GM12872 (cell line): ENCODE measurements at regions not wholly inside any gene's neighbourhood (a gene's known extent, or its start where the extent isn't known, plus 50 kb on each side); places are given as distances from the start of the nearest gene placed in this dataset.

Experiments used
- CTCF ChIP-seq: IDR thresholded peaks from 3 replicates; pipeline ENCODE4 v1.5.1; 2011; ENCODE audit warnings: low read depth, mild to moderate bottlenecking, low read length, moderate library complexity; ENCODE audit not compliant: insufficient read depth

DNA sequence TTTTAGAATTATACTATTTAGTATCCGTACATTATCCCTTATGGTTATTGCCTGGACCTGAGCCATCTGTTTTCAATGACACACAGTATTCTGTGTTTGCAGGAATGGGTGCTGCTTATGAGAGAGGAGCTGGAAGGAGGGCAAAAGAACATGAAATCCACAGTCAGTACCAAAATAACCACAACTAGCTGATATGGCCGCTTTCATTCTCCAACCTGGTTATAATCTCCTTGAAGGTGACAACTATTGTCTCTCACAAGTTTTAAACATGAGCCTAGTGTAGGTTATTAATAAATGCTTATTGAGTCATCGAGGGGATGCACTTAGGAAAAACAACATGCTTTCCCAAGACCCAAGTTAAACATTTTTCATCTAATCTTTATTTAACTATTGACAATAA is 356.6 kb downstream of the BMP2 start:
- TF ChIP-seq CTCF, result no peak

DNA sequence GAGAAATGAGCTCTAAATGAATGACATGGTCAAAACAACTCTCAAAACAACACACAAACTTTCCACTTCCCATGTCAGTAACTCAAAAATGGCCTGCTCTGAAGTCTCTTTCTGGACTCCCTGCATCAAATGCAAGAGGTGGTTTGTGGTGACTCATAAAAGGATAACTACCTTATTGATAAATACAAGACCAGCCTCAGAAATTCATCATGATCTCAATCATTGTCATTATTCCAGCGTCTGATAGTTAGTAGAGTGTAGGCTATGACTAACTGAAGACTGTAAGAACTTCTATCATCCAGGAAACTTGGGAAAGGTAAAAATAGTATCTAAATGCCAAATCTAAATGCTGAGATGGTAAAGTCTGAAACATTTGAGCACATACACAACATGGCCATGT is 369.4 kb downstream of the BMP2 start:
- TF ChIP-seq CTCF, result no peak

- peak; percentile 11; the same call in 1 of the 3 replicates for TF ChIP-seq CTCF
Measured at GRCh38 chr20:7137395-7138151, 370.1 kb downstream of the BMP2 start.

DNA sequence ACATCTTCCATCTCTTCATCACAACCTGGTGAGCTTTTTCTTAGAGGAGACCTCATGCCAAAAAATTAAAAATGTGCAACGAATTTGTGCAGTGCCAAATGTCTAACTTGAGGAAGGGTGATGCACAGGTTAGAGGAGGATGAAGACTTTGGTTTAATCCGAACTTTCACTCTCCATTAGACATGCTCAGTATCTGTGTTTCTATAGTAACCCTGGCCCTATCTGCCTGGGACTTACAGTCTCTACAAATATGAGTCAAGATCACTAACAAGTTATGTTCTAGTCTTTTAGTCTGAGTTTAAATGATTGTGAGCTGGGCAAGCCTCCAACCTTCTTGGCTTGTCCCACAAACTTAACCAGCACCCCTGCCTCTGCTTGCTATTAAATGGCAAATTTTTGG is 377.0 kb downstream of the BMP2 start:
- TF ChIP-seq CTCF, result no peak

GRCh38 chr20:7146552-7147219 is 379.2 kb downstream of the BMP2 start:
- no peak for TF ChIP-seq CTCF

DNA sequence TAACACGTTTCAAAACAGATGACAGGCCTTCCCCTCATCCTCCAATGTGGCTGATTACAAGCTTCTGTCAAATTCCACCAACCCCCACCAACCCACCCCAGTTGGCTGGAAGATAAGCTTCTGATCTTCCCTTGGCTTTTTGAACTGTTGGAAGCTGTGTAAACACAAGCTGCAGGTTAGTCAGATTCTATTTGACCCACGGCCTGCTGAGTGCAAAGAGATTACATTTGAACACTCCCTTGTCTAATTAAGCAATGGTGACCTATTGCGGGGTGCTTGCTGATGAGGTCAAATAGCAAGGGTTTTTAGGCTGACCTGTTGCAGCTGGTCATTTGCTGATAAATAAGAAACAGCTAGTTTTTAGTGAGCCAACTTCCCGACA is 379.7 kb downstream of the BMP2 start:
- no peak for TF ChIP-seq CTCF

- no peak for TF ChIP-seq CTCF
Measured at GRCh38 chr20:7151676-7152470, 384.4 kb downstream of the BMP2 start.
